H9 (cell line): ENCODE measurements at regions not wholly inside any gene's neighbourhood (a gene's known extent, or its start where the extent isn't known, plus 50 kb on each side); places are given as distances from the start of the nearest gene placed in this dataset.

Experiments used
- DNase-seq: peaks from one replicate; pipeline ENCODE4 v3.0.0-alpha.2; 2017
- H2AFZ ChIP-seq: one replicate; pipeline ENCODE4 v1.6.1; 2013; ENCODE audit warnings: mild to moderate bottlenecking, low read length, control low read depth, moderate library complexity
- H2AK5ac ChIP-seq: 2 replicates; pipeline ENCODE4 v1.6.1; 2013; ENCODE audit warnings: low read length, control low read depth, mixed read lengths; ENCODE audit not compliant: insufficient read length
- H2BK120ac ChIP-seq: one replicate; pipeline ENCODE4 v1.6.1; 2013; ENCODE audit warnings: low read depth, mild to moderate bottlenecking, low read length, control low read depth, inconsistent platforms; ENCODE audit not compliant: poor library complexity, severe bottlenecking
- H2BK12ac ChIP-seq: 2 replicates; pipeline ENCODE4 v1.6.1; 2013; ENCODE audit warnings: low read length, control low read depth, mixed read lengths, low read depth; ENCODE audit not compliant: insufficient read length
- H2BK15ac ChIP-seq: 2 replicates; pipeline ENCODE4 v1.6.1; 2013; ENCODE audit warnings: low read depth, low read length, control low read depth
- H2BK20ac ChIP-seq: one replicate; pipeline ENCODE4 v1.6.1; 2013; ENCODE audit warnings: low read depth, mild to moderate bottlenecking, low read length, control low read depth, inconsistent platforms; ENCODE audit not compliant: poor library complexity, severe bottlenecking
- H2BK5ac ChIP-seq: 2 replicates; pipeline ENCODE4 v1.6.1; 2013; ENCODE audit warnings: low read length, control low read depth, mixed read lengths; ENCODE audit not compliant: insufficient read length
- H3K14ac ChIP-seq: 2 replicates; pipeline ENCODE4 v1.6.1; 2013; ENCODE audit warnings: low read length, control low read depth; ENCODE audit not compliant: insufficient read depth
- H3K18ac ChIP-seq: 2 replicates; pipeline ENCODE4 v1.6.1; 2013; ENCODE audit warnings: low read depth, mild to moderate bottlenecking, mixed read lengths, low read length, control low read depth; ENCODE audit not compliant: insufficient read length
- H3K23ac ChIP-seq: 2 replicates; pipeline ENCODE4 v1.6.1; 2013; ENCODE audit warnings: low read length, control low read depth, mixed read lengths, low read depth; ENCODE audit not compliant: insufficient read length
- H3K23me2 ChIP-seq: 2 replicates; pipeline ENCODE4 v1.6.1; 2013; ENCODE audit warnings: low read depth, mild to moderate bottlenecking, mixed read lengths, low read length, control low read depth; ENCODE audit not compliant: insufficient read length, poor library complexity, severe bottlenecking
- H3K27ac ChIP-seq: 2 replicates; pipeline ENCODE4 v1.5.1; 2013; ENCODE audit warnings: low read length, control low read depth, mixed read lengths, low read depth; ENCODE audit not compliant: insufficient read length
- H3K27me3 ChIP-seq: 2 replicates; pipeline ENCODE4 v1.6.1; 2013; ENCODE audit warnings: low read length, control low read depth, inconsistent platforms; ENCODE audit not compliant: insufficient read depth
- H3K4ac ChIP-seq: 2 replicates; pipeline ENCODE4 v1.6.1; 2013; ENCODE audit warnings: low read depth, mild to moderate bottlenecking, control low read depth, inconsistent platforms, low read length, moderate library complexity
- H3K4me1 ChIP-seq: 2 replicates; pipeline ENCODE4 v1.6.1; 2013; ENCODE audit warnings: low read length, control low read depth, inconsistent platforms; ENCODE audit not compliant: insufficient read depth
- H3K4me2 ChIP-seq: 2 replicates; pipeline ENCODE4 v1.6.1; 2013; ENCODE audit warnings: low read length, control low read depth, mixed read lengths; ENCODE audit not compliant: insufficient read length, insufficient read depth
- H3K56ac ChIP-seq: 2 replicates; pipeline ENCODE4 v1.6.1; 2013; ENCODE audit warnings: low read depth, mild to moderate bottlenecking, mixed read lengths, low read length, control low read depth; ENCODE audit not compliant: insufficient read length
- H3K79me1 ChIP-seq: 2 replicates; pipeline ENCODE4 v1.6.1; 2013; ENCODE audit warnings: low read depth, mild to moderate bottlenecking, moderate library complexity, low read length, control low read depth, inconsistent platforms; ENCODE audit not compliant: insufficient read depth, poor library complexity, severe bottlenecking
- H3K79me2 ChIP-seq: 2 replicates; pipeline ENCODE4 v1.6.1; 2013; ENCODE audit warnings: low read length, control low read depth, inconsistent platforms; ENCODE audit not compliant: insufficient read depth
- H3K9ac ChIP-seq: 2 replicates; pipeline ENCODE4 v1.6.1; 2013; ENCODE audit warnings: low read length, control low read depth, mixed read lengths; ENCODE audit not compliant: insufficient read length; ENCODE audit errors: extremely low read depth
- H3K9me3 ChIP-seq: one replicate; pipeline ENCODE4 v1.6.1; 2013; ENCODE audit warnings: low read depth, low read length, inconsistent platforms; ENCODE audit not compliant: control insufficient read depth
- H3T11ph ChIP-seq: one replicate; pipeline ENCODE4 v1.6.1; 2013; ENCODE audit warnings: mild to moderate bottlenecking, low read length, control low read depth, inconsistent platforms
- H4K20me1 ChIP-seq: one replicate; pipeline ENCODE4 v1.6.1; 2013; ENCODE audit not compliant: control insufficient read depth, insufficient read length, insufficient read depth
- H4K5ac ChIP-seq: 2 replicates; pipeline ENCODE4 v1.6.1; 2013; ENCODE audit warnings: low read depth, mild to moderate bottlenecking, mixed read lengths, low read length, control low read depth; ENCODE audit not compliant: insufficient read length
- H4K8ac ChIP-seq: replicated peaks from 2 replicates; pipeline ENCODE4 v1.6.1; 2013; ENCODE audit warnings: low read length, control low read depth, mixed read lengths, low read depth; ENCODE audit not compliant: insufficient read length
- H4K91ac ChIP-seq: 2 replicates; pipeline ENCODE4 v1.6.1; 2013; ENCODE audit warnings: low read depth, mild to moderate bottlenecking, moderate library complexity, mixed read lengths, low read length, control low read depth; ENCODE audit not compliant: insufficient read length
- H3K27ac Mint-ChIP-seq, 3 experiments: 2 replicates in 2 of 3; 3 replicates in 1 of 3; pipeline ENCODE4 v1.8.0; 2020 to 2021; ENCODE audit warnings: mixed read lengths in 3 of 3, mild to moderate bottlenecking in 1 of 3, moderate library complexity in 1 of 3
- H3K27me3 Mint-ChIP-seq: 2 replicates; pipeline ENCODE4 v1.8.0; 2021; ENCODE audit warnings: low read depth, mild to moderate bottlenecking, moderate library complexity, mixed read lengths
- H3K36me3 Mint-ChIP-seq, 3 experiments: 2 replicates in 2 of 3; 3 replicates in 1 of 3; pipeline ENCODE4 v1.8.0; 2020 to 2021; ENCODE audit warnings: low read depth in 3 of 3, mixed read lengths in 3 of 3; ENCODE audit not compliant: insufficient read depth in 1 of 3
- H3K4me1 Mint-ChIP-seq, 2 experiments: 2 replicates each; pipeline ENCODE4 v1.8.0; 2020; ENCODE audit warnings: mixed read lengths in 2 of 2
- H3K4me3 Mint-ChIP-seq, 2 experiments: 2 replicates in 1 of 2; 3 replicates in 1 of 2; pipeline ENCODE4 v1.8.0; 2020 to 2021; ENCODE audit warnings: mild to moderate bottlenecking in 2 of 2, mixed read lengths in 2 of 2, moderate library complexity in 1 of 2
- H3K9me3 Mint-ChIP-seq, 2 experiments: 2 replicates in 1 of 2; 3 replicates in 1 of 2; pipeline ENCODE4 v1.8.0; 2020; ENCODE audit warnings: mild to moderate bottlenecking in 2 of 2, mixed read lengths in 2 of 2, moderate library complexity in 1 of 2
- CTCF ChIP-seq: fragments of 200-600 bp; sonication (generic); conservative IDR thresholded peaks from 3 replicates; pipeline ENCODE4 v1.8.0; 2021; ENCODE audit warnings: antibody characterized with exemption, mild to moderate bottlenecking
- WGBS: extraction: QIAGEN DNeasy Blood & Tissue Kit; methylation state at CpG from one replicate; pipeline ENCODE4 v1.1.7; 2013; ENCODE audit warnings: missing lambda C conversion rate, low lambda C conversion rate, mixed read lengths; ENCODE audit not compliant: insufficient read length; ENCODE audit errors: extremely low coverage; 5-methylcytosine and 5-hydroxymethylcytosine counted together

- Histone ChIP-seq H3K23ac (no peak overlapping the region), H4K5ac (no peak overlapping the region), H3K79me1 (no peaks in the 10 kb centered on the region), H2AK5ac (no peak overlapping the region), H3K56ac (no peak overlapping the region), H4K8ac (no peak overlapping the region), H3K9ac (no peak overlapping the region), H4K20me1 (no peaks in the 10 kb centered on the region), H4K91ac (no peak overlapping the region), H2BK15ac (no peak overlapping the region), H3K23me2 (no peaks in the 10 kb centered on the region), H3K18ac (no peak overlapping the region), H3K4me1 (no peaks in the 10 kb centered on the region; the same call in 1 of the 2 replicates), H2BK5ac (no peak overlapping the region), H2BK12ac (no peak overlapping the region), H3K4me2 (no peak overlapping the region), H3T11ph (no peak overlapping the region), H3K27ac (no peak overlapping the region), H2BK120ac (no peak overlapping the region), H2BK20ac (no peak overlapping the region), H3K9me3 (no peaks in the 10 kb centered on the region), H3K27me3 (no peaks in the 10 kb centered on the region), H2AFZ (no peak overlapping the region), H3K14ac (no peak overlapping the region), H3K79me2 (no peaks in the 10 kb centered on the region), H3K4ac (no peak overlapping the region)
- no peak overlapping the region; a peak in 1 of 7 replicates for H3K27ac Mint-ChIP-seq
- H3K9me3 Mint-ChIP-seq = no peaks in the 10 kb centered on the region; a peak in 1 of 5 replicates
- no peak overlapping the region for H3K4me3 Mint-ChIP-seq
- H3K36me3 Mint-ChIP-seq = no peaks in the 10 kb centered on the region; a peak in 1 of 7 replicates
- DNase-seq = no peak
- WGBS = no CpG with 5 or more reads among the region's 7 CpGs
- no peaks in the 10 kb centered on the region for H3K27me3 Mint-ChIP-seq
- H3K4me1 Mint-ChIP-seq = peaks cover 0 to 3% of the 10 kb centered on the region in 2 experiments; a peak in 1 of 4 replicates
- TF ChIP-seq CTCF = no peak
Observed at GRCh38 chr6:54010340-54011276, 100.6 kb upstream of the MLIP start.
